HG03175 (cell line): ENCODE measurements at regions not wholly inside any gene's neighbourhood (a gene's known extent, or its start where the extent isn't known, plus 50 kb on each side); places are given as distances from the start of the nearest gene placed in this dataset.
A peak's percentile ranks its signal among the peaks of the same experiment; 100 is the strongest.
"Not testable (repeated sequence)": the region's sequence is repeated elsewhere in the genome, so short reads cannot be mapped to it uniquely, and the experiment has no call there.

Experiments used
- ATAC-seq: cut with Tn5 transposase; IDR thresholded peaks from one replicate; pipeline ENCODE4 v1.9.1; 2021; ENCODE audit warnings: mild to moderate bottlenecking, moderate library complexity; ENCODE audit not compliant: unreplicated experiment

GRCh38 chr3:194249323-194250097 lies 101.6 kb downstream of the CPN2 start:
- ATAC-seq: no peak

GRCh38 chr3:194250098-194251002 lies 100.8 kb downstream of the CPN2 start:
- no peak for ATAC-seq

GRCh38 chr3:194251007-194251406 lies 100.1 kb downstream of the CPN2 start:
- ATAC-seq: no peak

DNA sequence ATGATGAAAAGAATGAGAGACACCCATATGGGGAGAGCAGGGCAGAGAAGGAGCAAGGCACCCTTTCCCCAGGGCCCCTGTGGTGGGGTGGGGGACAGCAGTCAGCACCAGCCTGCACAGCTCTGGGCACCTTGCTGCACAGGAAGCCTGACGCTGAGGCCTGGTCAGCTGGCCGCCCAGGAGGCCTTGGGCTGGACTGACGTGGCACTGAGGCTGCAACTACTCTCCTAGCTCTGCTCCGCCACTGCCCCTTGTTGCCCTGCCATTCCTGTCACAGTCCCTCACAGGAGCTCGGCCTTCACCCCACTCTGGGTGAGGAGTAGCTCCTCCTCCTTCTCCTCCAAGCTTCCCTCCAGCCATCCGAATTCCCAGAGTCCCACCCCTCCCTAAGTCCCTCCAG lies 99.7 kb downstream of the CPN2 start:
- ATAC-seq: no peak

- no peak for ATAC-seq
Measured at GRCh38 chr3:194251891-194252560, 99.1 kb downstream of the CPN2 start.

GRCh38 chr3:194253270-194253669 lies 97.9 kb downstream of the CPN2 start:
- no peak for ATAC-seq

DNA sequence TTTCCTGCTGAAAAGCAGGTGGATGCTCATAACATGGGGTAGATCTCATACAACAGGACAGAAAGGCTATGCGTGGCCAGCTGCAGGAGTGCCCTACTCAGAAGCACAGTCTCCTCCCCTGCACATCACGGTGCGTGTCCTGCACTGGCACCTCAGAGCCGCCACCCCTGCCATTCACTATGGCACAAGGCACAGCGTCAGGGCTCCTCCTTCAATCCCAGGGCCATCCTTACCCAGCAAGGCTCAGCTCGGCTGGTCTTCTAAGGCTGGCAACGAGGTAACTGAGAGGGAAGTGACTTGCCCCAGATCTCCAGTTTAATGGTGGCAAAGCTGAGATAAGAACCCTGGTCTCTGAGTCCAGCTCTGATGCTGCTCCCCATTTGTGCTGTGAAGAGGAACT lies 97.1 kb downstream of the CPN2 start:
- no peak for ATAC-seq

GRCh38 chr3:194255252-194256039 lies 95.7 kb downstream of the CPN2 start:
- ATAC-seq: peak; percentile 57

DNA sequence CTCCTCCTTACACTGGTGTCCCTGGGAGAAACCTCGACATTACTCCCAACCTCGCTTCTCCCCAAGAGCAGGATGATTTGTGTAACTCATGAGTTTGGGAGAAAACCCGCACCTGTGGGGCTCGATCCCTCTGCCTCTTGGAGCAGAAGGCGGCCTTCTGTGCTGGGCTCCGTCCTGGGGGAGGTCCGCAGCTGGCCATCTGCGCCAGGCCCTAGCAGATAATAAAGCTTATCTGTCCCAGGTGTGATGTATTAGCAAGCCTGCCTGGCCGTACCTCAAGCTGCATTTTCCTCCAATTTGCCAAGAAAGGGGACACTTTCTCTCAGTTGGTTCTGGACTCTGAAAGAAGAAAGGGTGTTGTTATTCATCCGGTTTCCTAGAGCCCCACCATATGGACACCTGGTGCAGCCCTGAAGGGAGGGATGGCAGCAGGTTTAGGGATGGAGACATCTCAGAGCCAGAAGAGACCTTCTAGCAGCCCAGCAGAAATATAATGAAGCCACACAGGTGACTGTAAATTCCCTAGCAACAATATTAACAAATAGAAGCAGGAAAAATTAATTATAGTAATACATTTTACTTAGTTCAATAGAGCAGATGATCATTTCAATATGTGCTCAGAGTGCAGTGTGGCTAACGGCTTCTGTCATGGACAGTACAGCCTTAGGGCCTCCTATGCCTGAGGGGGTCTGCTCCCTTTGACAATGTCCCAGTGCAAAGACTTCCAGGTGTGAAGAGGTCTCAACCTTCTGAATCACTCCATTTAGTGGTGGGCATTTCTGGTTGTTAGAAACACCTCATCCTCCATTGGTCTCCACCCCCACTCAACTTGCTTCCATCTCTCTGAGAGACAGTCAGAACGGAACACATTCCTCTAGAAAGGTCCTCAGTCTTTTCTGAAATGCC lies 94.8 kb downstream of the CPN2 start:
- ATAC-seq: no peak

- ATAC-seq: no peak
Measured at GRCh38 chr3:194257151-194257621, 93.9 kb downstream of the CPN2 start.

GRCh38 chr3:194257916-194258668 lies 93.0 kb downstream of the CPN2 start:
- ATAC-seq: no peak

- no peak for ATAC-seq
Measured at GRCh38 chr3:194259982-194260766, 91.0 kb downstream of the CPN2 start.

- no peak for ATAC-seq
Measured at GRCh38 chr3:194261581-194262063, 89.5 kb downstream of the CPN2 start.

DNA sequence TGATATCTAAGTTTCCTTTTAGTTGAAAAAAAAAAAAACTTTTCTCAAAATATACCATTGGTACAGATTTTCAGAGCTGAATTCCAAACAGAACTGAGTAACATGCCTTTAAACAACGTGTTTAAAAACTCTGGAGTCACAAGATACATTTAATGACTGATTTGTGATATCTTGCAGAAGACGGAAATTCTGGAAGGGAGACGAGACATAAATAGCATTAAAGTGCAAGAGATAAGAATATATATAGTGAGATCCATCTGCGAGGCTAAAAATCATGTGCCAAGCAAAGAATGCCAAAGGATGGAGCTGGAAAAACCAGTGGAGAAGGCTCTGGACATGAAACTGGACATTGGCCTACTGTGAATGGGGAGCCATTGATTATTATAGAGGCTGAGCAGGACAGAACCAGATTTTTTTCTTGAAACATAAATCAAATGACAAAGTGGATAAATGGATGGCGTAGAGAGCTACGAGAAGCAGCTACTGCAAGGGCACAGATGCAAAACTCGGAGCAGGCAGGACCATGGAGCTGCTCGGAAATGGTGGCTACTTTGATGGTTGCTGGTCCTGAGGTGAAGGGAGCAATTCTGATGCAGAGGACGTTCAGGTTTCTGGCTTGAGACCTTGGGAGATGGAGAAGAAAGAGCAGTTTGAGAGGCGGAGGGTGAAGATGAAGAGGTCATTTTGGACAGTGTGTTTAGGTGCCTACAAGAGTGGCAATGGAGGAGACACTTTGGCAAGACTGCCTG lies 88.8 kb downstream of the CPN2 start:
- no peak for ATAC-seq

DNA sequence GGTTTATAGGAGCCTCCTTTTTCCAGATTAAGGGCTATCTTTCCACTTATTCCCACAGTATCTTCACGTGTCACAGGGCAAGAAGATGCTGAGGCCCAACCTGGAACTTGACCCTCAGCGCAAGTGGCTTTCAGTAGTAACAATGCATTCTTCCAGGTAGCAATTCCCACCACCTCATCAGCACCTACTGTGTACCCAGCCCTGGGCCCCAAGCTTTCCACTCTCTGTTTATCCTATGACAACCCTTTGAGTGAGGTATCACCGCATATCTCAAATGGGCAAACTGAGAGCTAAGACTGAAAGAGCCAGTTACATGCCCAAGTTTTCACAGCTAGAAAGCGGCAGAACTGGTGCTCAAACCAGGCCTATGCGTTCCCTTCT lies 88.2 kb downstream of the CPN2 start:
- ATAC-seq: no peak

GRCh38 chr3:194264631-194265504 lies 86.3 kb downstream of the CPN2 start:
- not testable (repeated sequence) for ATAC-seq
